GM12873 (cell line): ENCODE measurements at regions not wholly inside any gene's neighbourhood (a gene's known extent, or its start where the extent isn't known, plus 50 kb on each side); places are given as distances from the start of the nearest gene placed in this dataset.

Source experiments
- TF ChIP-seq, protein P1 (sequence below): IDR thresholded peaks from 2 replicates; pipeline ENCODE4 v1.5.1; 2012; ENCODE audit warnings: low read depth, mild to moderate bottlenecking, moderate library complexity, low read length, control low read depth; ENCODE audit not compliant: insufficient read depth; ENCODE audit errors: missing control alignments

DNA sequence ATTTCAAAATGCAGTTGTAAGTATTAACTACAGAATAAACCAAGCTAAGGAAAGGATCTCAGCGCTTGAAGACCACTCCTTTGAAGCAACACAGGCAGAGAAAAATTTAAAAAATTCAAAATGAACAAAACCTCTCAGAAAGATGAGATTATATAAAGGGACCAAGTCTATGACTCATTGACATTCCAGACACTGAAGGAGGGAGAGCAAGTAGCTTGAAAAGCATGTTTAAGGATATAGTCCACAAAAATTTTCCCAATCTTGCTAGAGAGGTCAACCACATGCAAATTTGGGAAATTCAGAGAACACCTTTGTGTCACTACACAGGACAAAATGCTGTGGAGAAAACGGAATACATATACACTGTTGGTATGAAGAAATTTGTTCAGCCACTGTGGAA, 112.6 kb upstream of the MC4R start:
- TF ChIP-seq, protein P1, sequence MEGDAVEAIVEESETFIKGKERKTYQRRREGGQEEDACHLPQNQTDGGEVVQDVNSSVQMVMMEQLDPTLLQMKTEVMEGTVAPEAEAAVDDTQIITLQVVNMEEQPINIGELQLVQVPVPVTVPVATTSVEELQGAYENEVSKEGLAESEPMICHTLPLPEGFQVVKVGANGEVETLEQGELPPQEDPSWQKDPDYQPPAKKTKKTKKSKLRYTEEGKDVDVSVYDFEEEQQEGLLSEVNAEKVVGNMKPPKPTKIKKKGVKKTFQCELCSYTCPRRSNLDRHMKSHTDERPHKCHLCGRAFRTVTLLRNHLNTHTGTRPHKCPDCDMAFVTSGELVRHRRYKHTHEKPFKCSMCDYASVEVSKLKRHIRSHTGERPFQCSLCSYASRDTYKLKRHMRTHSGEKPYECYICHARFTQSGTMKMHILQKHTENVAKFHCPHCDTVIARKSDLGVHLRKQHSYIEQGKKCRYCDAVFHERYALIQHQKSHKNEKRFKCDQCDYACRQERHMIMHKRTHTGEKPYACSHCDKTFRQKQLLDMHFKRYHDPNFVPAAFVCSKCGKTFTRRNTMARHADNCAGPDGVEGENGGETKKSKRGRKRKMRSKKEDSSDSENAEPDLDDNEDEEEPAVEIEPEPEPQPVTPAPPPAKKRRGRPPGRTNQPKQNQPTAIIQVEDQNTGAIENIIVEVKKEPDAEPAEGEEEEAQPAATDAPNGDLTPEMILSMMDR: no peak

DNA sequence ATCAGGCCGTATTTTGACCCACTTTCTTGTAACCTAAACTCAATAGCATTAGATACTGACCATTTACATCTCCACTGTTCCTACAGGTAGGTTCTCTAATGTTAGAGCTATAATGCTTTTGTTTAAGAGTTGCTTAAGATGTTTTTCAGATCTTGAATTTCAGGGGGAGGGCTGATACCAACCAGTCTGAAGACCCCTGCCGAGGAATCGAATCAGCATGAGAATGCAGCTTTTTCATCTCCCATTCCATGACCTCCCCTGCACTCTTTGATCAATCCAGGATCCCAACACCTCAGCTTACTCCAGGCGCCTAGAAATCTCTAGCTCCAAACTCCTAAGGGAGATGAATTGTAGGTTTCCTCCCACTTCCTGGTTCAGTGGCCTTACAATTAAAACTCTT, 120.5 kb upstream of the MC4R start:
- TF ChIP-seq, protein P1: no peak

DNA sequence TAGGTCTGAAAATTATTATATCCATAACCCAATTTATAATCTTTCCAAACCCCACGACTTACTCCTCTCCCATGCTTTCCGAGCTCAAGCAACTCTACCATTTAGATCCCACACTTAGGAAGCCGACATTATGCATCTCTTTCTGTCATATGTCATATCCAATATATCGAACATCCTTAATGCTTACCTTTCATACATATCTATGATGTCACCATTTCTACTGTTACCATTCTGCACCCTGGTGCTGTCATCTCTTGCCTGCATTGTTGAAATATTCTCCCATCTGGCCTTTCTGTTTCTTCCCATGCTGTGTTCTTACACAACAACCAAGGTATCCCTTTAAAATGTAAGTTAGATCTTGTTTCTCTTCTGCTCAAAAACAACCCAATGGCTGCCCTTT, 127.1 kb upstream of the MC4R start:
- TF ChIP-seq, protein P1: no peak

DNA sequence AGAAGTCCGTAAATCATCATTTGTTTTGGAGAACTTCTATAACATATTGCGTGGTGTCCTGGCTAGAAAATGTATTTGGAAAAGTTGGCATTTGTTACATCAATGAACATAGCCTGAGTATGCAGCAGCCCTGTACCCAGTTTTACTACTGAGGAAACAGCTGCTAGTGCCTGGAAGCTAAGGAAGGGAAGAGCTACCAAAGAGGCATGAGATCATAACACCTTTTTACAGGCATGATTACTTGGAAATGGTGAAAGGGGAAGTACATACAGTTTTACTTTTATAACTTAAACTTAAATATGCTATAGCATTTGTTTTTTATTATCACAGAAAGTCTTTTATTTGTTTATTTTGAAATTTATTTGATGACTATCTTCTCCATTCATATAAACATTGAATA, 128.4 kb upstream of the MC4R start:
- TF ChIP-seq, protein P1: no peak

DNA sequence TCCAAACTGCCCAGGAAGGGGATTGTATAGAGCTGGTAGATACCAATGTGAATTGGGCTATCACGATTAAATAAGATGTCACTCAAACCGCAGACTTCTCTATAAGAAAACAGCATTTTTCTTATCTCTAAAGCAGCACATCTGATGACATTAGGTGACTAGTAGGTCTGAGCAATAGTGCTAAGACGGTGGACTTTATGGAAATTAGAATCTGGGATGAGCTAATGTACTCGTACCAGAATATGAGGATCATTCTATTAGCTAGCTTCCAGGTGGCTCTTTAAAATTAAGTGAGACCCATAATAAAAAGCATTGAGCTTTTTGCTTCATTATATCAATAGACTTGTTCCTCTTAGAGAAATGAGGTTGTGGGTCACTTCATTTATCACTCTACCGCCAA, 130.0 kb upstream of the MC4R start:
- TF ChIP-seq, protein P1: no peak

DNA sequence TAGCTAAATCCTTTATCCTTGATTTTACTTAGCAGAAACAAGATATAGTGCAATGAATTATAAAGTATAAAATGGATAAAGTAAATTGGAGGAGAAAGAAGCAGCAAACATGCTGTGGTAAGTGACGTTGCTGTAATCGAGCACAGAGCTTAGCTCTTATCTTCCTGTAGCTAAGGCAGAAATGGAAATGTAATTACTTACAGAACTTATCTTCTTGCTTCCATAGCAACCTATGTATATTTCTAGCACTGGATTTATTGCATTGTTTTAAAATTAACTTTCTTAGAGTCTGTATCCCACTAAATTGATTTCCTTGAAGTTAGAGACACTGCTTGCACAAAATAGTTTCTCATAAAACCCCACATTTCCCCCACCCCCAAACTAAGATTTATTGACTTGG, 130.6 kb upstream of the MC4R start:
- TF ChIP-seq, protein P1: no peak

DNA sequence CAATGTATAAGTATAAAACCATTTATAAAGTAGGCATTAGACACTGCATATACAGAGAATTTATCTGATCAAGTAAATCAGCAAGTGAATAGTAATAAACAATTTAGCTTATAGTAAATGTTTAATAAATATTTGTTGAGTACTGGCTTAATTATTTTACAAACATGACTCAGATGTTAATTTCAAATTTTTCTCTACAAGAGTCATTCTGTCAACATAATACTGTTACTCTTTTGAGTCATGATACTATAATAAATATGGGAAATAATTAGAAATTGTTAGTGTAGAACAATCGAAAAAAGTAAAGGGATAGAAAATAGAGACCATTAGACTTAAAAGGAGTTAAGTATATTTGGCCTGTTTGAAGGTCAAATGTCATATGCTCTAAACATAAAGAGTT, 133.6 kb upstream of the MC4R start:
- TF ChIP-seq, protein P1: no peak

DNA sequence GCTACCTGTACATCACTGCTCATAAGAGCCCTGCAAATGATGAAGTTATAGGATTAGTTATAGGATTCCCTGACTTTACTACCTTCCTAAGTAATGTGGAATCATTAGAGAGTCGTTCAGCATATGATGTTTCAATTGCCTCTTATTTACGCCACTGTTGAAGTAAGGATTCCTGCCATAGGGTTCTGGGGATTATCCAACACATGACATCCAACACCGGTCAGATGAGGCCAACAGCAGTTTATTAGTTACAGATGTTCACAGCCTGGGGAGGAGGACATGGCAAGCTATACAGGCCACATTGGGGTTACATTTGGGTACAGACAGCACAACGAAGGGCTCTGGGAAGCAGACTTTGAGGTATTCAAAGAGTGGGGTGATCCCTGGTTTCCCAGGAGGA, 134.1 kb upstream of the MC4R start:
- TF ChIP-seq, protein P1: no peak
